Small intestine (tissue), 7 donors: ENCODE measurements at regions not wholly inside any gene's neighbourhood (a gene's known extent, or its start where the extent isn't known, plus 50 kb on each side); places are given as distances from the start of the nearest gene placed in this dataset.
A peak's percentile ranks its signal among the peaks of the same experiment; 100 is the strongest.

Source experiments
- DNase-seq, 2 donors: peaks; one replicate each; pipeline versions ENCODE4 v3.0.0 to v3.0.0-alpha.2; 2013
- FAIRE-seq: peaks from 2 replicates; lab custom pipeline; 2012; peaks lifted over from hg19 to GRCh38; lab: Jason Lieb, UNC
- H3K27ac ChIP-seq, 3 donors: one replicate each; pipeline ENCODE4 v1.5.1; 2013; ENCODE audit warnings: low read length in 2 of 3, mild to moderate bottlenecking in 2 of 3, control low read depth in 1 of 3, inconsistent platforms in 1 of 3, low read depth in 1 of 3, moderate library complexity in 1 of 3
- H3K27me3 ChIP-seq, 3 donors: one replicate each; pipeline ENCODE4 v1.6.1; 2013; ENCODE audit warnings: low read length in 3 of 3, inconsistent platforms in 1 of 3; ENCODE audit not compliant: control insufficient read depth in 3 of 3, insufficient read depth in 3 of 3
- H3K36me3 ChIP-seq, 3 donors: one replicate each; pipeline ENCODE4 v1.6.1; 2013; ENCODE audit warnings: low read length in 3 of 3, inconsistent platforms in 1 of 3, low read depth in 1 of 3, mild to moderate bottlenecking in 1 of 3, moderate library complexity in 1 of 3; ENCODE audit not compliant: control insufficient read depth in 3 of 3, insufficient read depth in 2 of 3
- H3K4me1 ChIP-seq, 3 donors: one replicate each; pipeline ENCODE4 v1.6.1; 2013; ENCODE audit warnings: low read length in 2 of 3, inconsistent platforms in 1 of 3, low read depth in 1 of 3, mild to moderate bottlenecking in 1 of 3, moderate library complexity in 1 of 3; ENCODE audit not compliant: control insufficient read depth in 3 of 3, insufficient read depth in 2 of 3
- H3K4me3 ChIP-seq, 3 donors: one replicate each; pipeline ENCODE4 v1.5.1; 2013; ENCODE audit warnings: low read length in 3 of 3, control low read depth in 1 of 3, inconsistent platforms in 1 of 3, low read depth in 1 of 3, mild to moderate bottlenecking in 1 of 3, moderate library complexity in 1 of 3
- H3K9me3 ChIP-seq, 2 donors: one replicate each; pipeline ENCODE4 v1.6.1; 2013; ENCODE audit warnings: low read depth in 1 of 2, low read length in 1 of 2; ENCODE audit not compliant: control insufficient read depth in 2 of 2, insufficient read depth in 1 of 2
- WGBS, 3 donors: extraction: QIAGEN DNeasy Blood & Tissue Kit; methylation state at CpG; one replicate each; pipeline ENCODE4 v1.1.7; 2013; 5-methylcytosine and 5-hydroxymethylcytosine counted together
- donor health status: healthy with polysubstance abuse.
- donor health status: control.
- donor health status: control.
- donor health status: Bipolar disorder and iron deficiency.
- donor health status: healthy.

- FAIRE-seq (no peak), DNase-seq (no peak)
- Histone ChIP-seq H3K4me3 (no peak overlapping the region), H3K9me3 (no peaks in the 10 kb centered on the region), H3K27me3 (peaks cover 0 to 6% (median 0%) of the 10 kb centered on the region in 3 donors), H3K36me3 (no peaks in the 10 kb centered on the region), H3K27ac (peak overlapping the region in 1 of 3 donors; percentile 56), H3K4me1 (no peaks in the 10 kb centered on the region)
- 53 to 70% (median 67%) methylated on average over 7 of the region's 7 CpGs for WGBS, 3 donors
These were observed 193.2 kb upstream of the TPRG1 start for GRCh38 chr3:188978421-188979171.

- no peaks in the 10 kb centered on the region for H3K9me3 ChIP-seq
- peaks cover 0 to 6% (median 0%) of the 10 kb centered on the region in 3 donors for H3K27me3 ChIP-seq
- WGBS, 3 donors: 74 to 79% (median 79%) methylated on average over 7 of the region's 7 CpGs
- H3K4me1 ChIP-seq: no peaks in the 10 kb centered on the region
- H3K36me3 ChIP-seq: no peaks in the 10 kb centered on the region
- no peak overlapping the region for H3K4me3 ChIP-seq
- no peak for DNase-seq
- no peak for FAIRE-seq
- peak overlapping the region in 1 of 3 donors; percentile 14 for H3K27ac ChIP-seq
These were observed 192.5 kb upstream of the TPRG1 start for GRCh38 chr3:188979248-188979647.

- Histone ChIP-seq H3K27me3 (peaks cover 0 to 6% (median 0%) of the 10 kb centered on the region in 3 donors), H3K4me3 (no peak overlapping the region), H3K9me3 (no peaks in the 10 kb centered on the region), H3K4me1 (no peaks in the 10 kb centered on the region), H3K36me3 (no peaks in the 10 kb centered on the region), H3K27ac (peak overlapping the region in 1 of 3 donors; percentile 51)
- no peak for DNase-seq
- no peak for FAIRE-seq
- 74 to 81% (median 81%) methylated on average over 6 of the region's 6 CpGs for WGBS, 3 donors
These were observed 192.0 kb upstream of the TPRG1 start for GRCh38 chr3:188979669-188980310.

GRCh38 chr3:188993181-188993580 is 178.6 kb upstream of the TPRG1 start:
- WGBS, 3 donors: 51 to 77% (median 70%) methylated on average over 4 of the region's 4 CpGs
- Histone ChIP-seq H3K4me1 (no peaks in the 10 kb centered on the region), H3K9me3 (no peaks in the 10 kb centered on the region), H3K27ac (no peak overlapping the region), H3K27me3 (no peaks in the 10 kb centered on the region), H3K4me3 (no peak overlapping the region), H3K36me3 (no peaks in the 10 kb centered on the region)
- DNase-seq (no peak), FAIRE-seq (no peak)

- FAIRE-seq: no peak
- no peak overlapping the region for H3K27ac ChIP-seq
- H3K27me3 ChIP-seq: no peaks in the 10 kb centered on the region
- no peaks in the 10 kb centered on the region for H3K9me3 ChIP-seq
- H3K4me3 ChIP-seq: no peak overlapping the region
- no peaks in the 10 kb centered on the region for H3K36me3 ChIP-seq
- H3K4me1 ChIP-seq: no peaks in the 10 kb centered on the region
- DNase-seq: no peak
These were observed 170.2 kb upstream of the TPRG1 start for GRCh38 chr3:189001559-189001958.

- no peaks in the 10 kb centered on the region for H3K36me3 ChIP-seq
- WGBS, 3 donors: 87 to 91% (median 89%) methylated on average over 1 of the region's 1 CpG
- FAIRE-seq (no peak), DNase-seq (no peak)
- H3K4me1 ChIP-seq: no peaks in the 10 kb centered on the region
- H3K27ac ChIP-seq: no peak overlapping the region
- no peak overlapping the region for H3K4me3 ChIP-seq
- H3K9me3 ChIP-seq: no peaks in the 10 kb centered on the region
- H3K27me3 ChIP-seq: no peaks in the 10 kb centered on the region
These were observed 168.4 kb upstream of the TPRG1 start for GRCh38 chr3:189003410-189003809.

- H3K4me1 ChIP-seq: no peaks in the 10 kb centered on the region
- peaks cover 0 to 4% of the 10 kb centered on the region in 2 donors for H3K9me3 ChIP-seq
- no peak for DNase-seq
- H3K4me3 ChIP-seq: no peak overlapping the region
- no peak for FAIRE-seq
- no peaks in the 10 kb centered on the region for H3K27me3 ChIP-seq
- no peak overlapping the region for H3K27ac ChIP-seq
- H3K36me3 ChIP-seq: no peaks in the 10 kb centered on the region
These were observed 158.4 kb upstream of the TPRG1 start for GRCh38 chr3:189013224-189013888.

GRCh38 chr3:189014526-189014925 is 157.2 kb upstream of the TPRG1 start:
- Histone ChIP-seq H3K27me3 (no peaks in the 10 kb centered on the region), H3K4me3 (no peak overlapping the region), H3K27ac (no peak overlapping the region), H3K4me1 (no peaks in the 10 kb centered on the region), H3K9me3 (peaks cover 0 to 4% of the 10 kb centered on the region in 2 donors), H3K36me3 (no peaks in the 10 kb centered on the region)
- FAIRE-seq (no peak), DNase-seq (no peak)
